Hepatic stellate cell (primary cell): ENCODE measurements at regions not wholly inside any gene's neighbourhood (a gene's known extent, or its start where the extent isn't known, plus 50 kb on each side); places are given as distances from the start of the nearest gene placed in this dataset.

Experiments used
- DNase-seq: peaks from one replicate; pipeline ENCODE4 v3.0.0; 2011; ENCODE audit warnings: low spot score

DNA sequence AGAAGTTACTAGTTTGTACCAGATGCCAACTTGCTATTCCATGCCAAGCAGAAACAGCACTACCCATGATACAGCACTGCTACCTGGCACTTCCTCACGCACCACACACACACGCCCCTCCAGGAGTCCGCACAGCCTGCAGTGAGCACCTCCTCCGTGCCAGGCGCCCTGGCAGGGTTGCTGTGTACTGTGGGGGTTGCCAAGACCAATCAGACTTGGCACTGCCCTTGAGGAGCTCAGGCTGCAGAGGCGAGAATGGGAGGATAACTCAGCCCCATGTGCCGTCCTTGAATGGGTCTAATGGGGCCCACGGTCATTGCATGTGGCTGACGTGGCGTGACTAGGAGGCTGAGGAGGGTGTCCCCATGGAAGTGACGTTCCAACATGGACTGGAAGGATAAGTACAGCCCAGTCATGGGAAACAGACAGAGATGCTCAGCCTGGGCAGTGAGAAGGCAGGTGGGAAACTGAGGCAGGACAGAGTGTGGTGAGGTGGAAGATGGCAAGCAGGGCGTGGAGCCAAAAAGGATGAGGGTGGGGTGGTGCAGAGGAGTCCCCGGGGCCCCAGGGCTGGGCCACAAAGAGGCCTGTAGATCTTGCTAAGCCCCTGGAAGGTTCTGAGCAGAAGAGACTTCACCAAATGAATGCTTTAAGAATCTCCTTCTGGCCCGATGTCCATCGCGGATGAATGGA lies 65.3 kb upstream of the C14orf180 start:
- no peak for DNase-seq

DNA sequence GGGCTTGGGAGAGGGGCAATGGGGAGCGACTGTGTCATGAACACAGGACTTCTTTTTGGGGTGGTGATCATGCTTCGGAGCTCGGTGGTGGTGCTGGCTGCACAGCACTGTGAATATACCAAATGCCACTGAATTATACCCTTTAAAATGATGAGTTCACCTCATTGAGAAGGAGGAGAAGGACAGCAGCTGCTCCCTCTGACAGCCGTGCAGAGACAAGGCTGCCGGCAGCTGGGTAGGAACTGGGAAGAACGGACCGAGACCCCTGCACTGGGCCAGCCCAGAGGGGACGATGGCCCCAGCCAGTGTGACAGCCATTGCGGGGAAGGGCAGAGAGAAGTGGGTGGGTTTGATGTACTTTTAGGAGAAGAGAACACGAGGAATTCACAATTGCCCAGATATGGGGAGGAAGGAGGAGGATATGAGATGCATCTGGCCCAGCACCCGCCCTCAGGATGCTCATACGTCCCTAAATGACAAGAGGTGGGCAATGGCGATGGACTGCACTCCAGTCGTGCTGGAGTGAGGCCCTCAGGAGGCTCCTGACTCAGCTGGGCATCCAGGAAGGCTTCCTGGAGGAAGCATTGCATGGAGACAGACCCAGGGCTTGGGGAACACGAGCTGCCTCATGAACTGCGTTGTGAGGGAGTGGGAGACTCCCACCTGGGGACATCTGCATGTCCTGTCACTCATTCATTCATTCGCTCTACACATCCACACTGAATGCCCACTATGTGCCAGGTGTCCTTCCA lies 64.3 kb upstream of the C14orf180 start:
- DNase-seq = no peak

DNA sequence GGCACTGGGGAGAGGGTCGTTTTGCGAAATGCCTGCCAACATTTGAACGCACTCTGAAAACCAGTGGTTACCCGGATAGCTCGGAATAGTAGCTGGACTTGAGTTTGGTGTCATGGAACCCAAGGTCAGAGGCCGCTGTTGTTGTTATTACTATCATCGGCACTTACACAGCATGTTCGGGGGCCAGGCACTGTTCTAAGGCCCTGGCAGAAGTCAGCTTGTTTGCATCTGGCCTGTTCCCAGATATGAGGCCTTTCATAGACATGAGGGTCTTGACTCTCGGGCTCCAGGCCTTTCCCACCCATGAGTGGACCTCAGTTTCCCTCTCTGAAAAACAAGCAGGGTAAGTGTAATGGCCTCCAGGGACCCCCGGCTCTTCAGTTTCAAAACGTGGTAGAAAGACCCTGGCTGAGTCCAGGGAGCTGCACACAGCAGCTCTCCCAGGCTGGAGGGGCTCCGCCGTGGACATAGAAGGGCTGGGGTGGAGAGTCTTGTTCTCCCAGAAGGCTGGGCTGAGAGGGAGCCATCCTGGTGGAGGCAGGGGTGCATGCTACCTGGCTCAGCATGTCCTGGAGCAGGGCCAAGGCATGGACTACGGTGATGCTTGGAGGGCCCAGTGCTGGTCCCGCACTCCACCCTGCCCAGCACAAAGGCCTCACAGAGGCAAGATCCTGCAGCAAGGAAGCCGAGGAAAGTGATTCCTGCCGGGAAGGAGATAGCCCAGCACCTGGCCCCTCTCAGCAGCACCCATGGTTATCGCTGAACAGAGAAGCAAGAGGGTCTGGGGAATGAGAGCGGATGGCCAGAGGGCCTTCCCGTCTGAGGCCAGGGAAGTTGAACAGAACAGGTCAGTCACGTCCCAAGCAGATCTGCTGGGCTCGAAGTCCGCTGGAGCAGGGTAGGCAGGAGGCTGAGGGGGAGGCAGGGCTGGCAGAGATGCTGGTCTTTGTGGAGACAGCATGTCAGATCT lies 63.5 kb upstream of the C14orf180 start:
- no peak for DNase-seq

DNA sequence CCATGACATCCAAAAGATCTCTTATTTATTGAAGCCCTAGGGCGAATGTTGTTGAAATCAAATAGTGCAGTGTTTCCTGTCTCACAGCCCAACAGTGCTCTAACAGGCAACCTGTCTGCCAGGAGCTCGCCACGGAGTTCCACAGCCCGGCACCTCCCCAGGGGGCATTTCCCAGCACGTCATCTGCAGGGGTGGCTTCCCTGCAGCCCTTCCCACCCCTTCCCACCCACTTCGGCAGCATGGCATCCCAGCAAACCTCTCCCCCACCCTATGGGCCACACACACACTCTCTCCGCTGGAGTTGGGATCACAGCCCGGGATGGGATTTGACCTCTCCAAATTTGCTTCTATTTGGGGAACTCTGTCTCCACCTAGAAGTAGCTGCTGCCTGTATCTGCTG lies 62.7 kb upstream of the C14orf180 start:
- DNase-seq = no peak

DNA sequence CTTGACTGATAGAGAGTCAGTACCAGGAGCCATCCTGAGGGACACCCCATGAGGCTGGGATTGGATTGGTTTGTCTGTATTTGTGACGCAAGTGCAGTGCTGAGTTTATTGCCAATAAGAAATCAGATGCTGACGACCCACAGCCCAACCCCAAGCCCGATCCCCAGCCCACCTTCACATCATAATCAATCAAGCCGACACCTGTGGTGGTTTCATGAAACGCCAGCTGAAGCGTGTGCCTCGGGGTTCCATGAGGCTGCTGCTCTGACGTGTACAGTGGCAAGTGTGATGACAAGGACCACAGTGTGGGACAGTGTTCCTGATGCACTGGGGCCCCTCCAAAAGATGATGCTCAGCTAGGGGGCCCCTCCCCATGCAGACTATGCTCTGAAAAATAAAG lies 62.1 kb upstream of the C14orf180 start:
- no peak for DNase-seq

DNA sequence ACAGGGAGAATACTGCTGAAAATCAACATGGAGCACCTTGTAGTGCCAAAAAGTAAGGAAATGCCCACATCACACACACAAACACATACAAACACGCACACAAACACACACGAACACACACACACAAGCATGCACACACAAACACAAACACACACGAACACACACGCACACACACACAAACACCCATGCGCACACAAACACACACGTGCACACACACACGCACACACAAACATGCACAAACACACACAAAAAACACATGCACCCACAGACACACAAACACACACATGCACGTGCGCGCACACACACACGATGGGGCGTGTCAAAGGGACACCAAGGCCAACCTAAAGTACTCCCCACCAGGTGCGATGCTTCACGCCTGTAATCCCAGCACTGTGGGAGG lies 61.7 kb upstream of the C14orf180 start:
- no peak for DNase-seq

DNA sequence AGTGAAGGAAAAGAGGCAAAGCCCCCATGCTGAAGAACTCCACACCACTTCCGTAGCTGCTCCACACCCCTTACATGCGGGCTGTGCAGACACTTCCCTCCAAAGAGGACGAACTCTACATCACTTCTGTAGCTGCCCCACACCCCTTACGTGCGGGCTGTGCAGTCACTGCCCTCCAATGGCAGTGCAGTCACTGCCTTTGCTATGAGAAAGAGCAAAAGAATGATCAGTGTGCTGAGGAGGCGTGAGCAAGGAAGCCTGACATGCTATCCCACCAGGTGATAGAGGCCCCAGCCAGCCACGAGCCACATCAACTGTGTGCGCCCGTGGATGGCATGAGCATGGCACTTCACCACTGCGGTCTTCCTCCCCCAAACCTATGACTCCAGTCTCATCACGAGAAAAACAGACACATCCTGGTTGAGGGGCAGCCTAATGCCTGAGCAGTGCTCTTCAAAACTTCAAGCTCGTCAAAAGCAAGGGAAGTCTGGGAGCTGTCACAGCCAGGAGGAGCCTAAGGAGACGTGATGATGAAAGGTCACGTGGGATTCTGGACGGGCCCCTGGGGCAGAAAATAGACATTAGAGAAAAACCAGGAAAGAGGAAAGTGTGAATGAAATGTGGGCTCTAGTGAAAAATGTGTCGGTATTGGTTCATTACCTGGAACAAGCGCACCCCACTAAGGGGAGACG lies 60.8 kb upstream of the C14orf180 start:
- no peak for DNase-seq

DNA sequence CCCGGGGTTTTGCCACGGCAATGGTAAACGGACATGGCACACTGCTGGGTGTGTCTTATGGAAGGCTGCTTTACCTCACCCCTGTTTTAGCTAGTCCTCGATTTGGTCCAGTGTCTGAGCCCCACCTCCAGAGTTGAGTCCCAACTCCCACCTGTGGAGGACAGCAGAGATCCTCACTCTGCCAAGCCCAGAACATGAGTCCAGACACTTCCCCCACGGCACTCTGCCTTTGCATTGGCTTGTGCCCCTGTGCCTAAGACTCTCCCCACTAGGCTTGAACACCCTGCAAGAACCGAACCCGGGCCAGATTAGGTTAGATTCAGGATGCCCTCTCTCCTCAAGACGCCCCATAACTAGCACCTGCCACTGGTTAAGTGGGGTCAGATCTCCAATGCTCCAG lies 59.8 kb upstream of the C14orf180 start:
- DNase-seq = no peak

DNA sequence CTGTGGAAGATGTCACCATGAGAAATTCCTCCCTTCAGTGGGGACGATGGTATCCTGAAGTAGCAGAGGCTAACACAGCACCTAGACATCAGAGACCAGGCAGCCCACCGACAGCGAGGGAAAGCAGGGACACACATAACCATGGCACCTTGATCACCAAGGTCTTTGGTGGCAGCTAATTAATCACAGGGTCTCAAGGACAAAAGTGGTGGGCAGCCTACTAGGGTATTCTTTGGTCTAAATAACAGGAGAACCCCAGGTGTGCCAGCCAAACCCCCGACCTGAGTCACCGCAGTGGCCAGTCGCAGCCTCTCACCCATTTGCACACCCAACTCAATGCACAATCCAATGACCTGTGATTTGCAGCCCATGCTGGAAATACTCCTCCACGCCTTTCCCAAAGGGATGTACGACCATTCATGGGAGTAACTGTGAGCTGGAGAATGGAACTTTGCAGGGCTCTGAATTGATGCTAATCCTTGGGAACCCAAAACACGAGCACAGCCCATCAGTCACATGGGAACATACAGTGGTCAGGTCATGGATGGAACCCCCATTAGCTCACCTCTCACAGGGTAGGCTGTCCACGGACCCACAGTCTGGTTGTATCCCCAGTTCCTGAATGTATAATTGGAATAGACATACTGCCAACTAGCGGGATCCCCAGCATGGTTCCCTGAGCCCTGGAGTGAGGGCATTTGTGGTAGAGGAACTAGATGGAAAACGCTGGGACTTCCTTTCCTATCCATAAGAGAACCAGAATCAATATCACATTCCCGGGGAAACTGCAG lies 58.7 kb upstream of the C14orf180 start:
- no peak for DNase-seq

DNA sequence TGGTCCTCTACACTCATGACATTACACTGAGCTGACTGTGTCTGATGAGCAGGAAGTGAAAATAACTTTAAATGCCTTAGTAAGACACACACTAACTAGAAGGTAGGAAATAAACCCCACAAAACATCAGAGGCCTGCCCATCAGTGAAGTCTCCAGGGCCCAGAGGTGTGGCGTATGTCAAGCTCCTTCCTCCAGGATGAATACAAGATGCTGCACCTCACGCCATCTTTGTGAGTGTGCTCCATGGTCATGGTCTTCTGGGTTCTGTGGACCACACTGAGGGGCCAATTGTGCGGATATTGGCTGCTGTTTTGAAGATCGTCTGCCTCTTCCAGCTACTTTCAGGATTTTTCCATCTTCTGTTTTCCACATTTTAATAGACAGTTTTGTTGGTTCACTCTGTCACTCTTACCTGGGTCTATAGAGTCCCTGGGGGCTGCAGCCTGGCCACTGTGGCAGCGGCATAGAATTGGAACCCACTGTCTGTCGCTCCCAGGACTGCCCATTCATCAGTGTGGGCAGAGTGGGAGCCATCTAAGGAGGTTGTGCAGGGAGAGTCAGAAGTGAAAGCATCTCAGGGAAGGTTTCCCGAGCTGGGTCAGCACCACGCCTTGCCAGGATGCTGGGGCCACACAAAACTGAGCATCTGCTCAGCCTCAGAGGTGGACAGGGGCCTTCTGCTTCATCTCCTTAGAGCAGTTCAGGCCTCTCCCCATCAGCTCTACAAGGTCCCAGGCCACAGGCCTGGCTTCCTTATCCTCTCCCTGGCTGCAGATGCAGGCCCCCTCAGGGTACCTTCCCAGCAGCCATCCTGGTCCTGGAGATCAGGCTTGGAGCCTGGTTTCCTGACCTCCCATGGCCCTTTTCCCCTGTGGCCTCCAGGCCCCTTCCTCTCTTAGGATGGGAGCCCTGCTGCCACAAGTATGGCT lies 57.5 kb upstream of the C14orf180 start:
- no peak for DNase-seq

DNA sequence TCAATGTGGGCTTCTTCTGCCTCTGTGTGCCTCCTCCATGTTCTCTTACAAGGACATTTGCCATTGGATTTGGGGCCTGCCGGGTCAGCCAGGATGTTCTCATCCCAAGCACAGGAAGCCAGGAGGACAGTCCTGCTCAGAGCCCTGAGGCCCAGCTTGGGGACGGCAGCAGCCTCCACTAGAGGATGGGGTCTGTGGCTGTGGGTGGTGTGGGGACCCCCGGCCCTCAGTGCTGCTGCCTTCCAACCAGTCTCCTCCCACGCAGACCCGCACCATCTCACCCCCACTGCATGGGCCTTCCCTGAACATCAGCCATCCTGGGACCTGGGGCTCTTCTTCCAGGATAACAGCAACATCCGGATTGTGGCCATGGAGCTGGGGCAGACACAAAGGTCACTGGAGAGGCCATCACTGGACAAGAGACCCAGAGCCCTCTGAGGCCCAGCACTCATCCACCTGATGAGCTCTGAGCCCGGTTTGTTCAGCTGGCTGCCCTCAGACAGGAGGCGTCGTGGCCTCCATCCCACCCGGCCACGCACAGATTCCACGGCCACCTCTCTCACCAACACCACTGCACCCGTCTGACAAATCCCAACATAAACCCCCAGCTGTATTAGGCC lies 56.5 kb upstream of the C14orf180 start:
- no peak for DNase-seq

DNA sequence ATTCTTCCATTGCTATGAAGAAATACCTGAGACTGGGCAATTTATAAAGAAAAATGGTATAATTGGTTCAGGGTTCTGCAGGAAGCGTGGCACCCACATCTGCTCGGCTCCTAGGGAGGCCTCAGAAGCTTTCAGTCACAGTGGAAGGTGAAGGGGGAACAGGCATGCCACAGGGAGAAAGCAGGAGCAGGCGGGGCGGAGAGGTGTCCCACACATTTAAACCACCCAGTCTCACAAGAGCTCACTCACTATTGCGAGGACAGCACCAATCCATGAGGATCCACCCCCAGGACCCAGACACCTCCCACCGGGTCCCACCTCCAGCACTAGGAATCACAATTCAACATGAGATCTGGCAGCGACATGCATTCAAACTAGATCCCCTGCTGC lies 56.0 kb upstream of the C14orf180 start:
- no peak for DNase-seq

DNA sequence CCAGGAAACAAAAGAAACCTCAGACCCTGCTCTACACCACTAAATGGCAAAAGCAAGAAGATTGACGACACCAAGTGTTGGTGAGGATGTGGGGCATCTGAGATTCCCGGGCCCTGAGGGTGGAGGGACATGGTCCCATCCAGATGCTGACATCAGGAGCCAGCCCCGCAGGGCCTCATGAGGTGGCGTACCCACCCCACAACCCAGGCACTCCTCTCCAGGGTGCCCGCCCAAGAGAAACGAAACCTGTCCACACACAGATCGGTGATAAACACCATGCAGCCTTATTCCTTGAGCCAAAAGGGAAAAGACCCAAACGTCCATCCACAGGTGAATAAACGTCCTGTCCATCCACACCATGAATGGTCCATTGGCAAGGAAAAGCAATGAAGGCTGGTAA lies 54.8 kb upstream of the C14orf180 start:
- no peak for DNase-seq

DNA sequence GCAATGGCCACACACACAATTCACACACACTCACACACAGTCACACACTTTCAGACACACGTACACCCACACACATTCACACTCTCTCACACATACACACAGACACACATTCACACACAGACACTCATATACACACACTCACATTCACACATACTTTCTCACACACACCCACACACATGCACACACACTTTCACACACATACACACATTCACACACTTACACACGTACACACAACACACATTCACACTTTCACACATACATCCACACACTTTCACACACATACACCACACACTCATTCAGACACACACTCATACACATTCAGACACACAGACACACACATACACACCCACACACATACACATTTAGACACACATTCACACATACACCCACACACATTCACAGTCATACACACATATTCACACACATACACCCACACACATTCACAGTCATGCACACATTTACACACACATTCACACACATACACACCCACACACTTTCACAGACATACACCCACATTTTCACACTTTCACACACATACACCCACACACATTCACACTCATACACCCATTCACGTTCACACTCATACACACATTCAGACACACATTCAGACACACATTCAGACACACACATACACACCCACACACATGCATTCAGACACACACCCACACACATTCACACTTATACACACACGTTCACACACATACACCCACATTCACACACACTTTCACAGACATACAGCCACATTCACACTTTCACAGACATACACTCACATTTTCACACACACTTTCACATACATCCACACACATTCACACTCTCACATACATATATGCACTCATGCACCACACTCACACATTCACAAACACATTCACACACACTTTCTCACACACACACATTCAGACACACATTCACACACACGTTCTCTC lies 52.6 kb upstream of the C14orf180 start:
- no peak for DNase-seq

DNA sequence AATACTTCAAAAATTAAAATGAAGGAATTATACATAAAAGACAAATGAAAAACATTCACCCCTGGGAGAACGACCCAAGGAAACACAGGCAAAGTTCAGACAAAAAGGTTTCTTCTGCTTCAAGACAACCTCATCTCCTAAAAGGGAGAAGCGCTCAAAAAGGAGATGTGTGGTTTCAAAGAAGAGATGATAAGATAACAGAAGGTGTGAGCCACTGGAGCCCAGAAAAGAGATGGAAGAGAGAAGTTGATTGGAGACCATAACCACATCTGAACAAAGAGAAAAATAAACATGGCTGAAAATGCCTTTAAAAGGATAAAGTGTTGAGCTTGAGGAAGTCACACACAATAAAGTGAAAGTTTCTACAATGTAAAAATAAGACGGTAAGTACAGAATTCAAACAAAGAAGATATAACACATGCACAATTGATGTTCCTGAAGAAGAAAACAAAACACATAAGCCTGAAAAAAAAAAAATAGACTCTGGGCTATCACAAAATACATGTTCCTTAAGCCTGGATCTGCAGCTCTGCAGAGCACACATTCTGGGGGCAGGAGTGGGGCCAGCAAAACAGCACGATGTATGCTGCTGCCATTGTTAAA lies 51.6 kb upstream of the C14orf180 start:
- DNase-seq = no peak

DNA sequence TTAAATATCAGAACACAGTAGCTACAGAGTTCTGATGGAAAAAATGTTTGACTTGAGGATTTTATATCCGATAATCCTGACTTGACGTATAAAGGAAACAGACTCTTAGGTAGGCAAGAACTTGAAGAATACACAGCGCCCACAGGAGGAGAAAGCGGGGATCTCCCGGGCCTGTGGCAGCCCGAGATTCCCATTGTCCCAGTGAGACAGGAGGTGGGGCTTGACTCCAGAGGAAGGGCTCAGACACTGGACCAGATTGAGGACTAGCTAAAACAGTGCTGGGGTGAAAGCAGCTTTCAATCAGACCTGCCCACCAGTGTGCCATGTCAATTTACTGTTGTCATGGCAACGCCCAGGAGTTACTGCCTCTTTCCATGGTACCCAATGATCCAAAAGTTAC lies 51.1 kb upstream of the C14orf180 start:
- no peak for DNase-seq
